Astrocyte of the spinal cord (primary cell): ENCODE measurements at regions not wholly inside any gene's neighbourhood (a gene's known extent, or its start where the extent isn't known, plus 50 kb on each side); places are given as distances from the start of the nearest gene placed in this dataset.
A peak's percentile ranks its signal among the peaks of the same experiment; 100 is the strongest.

Experiments used
- DNase-seq: peaks from one replicate; pipeline ENCODE4 v3.0.0; 2011; ENCODE audit warnings: low read depth, low spot score
- H3K4me3 ChIP-seq: 2 replicates; pipeline ENCODE4 v1.5.1; 2011; ENCODE audit warnings: low read depth, mild to moderate bottlenecking, low read length, moderate library complexity
- in situ Hi-C: cut with HindIII; loops from 2 replicates; pipeline ENCODE4 v1.10.0; 2017; ENCODE audit warnings: low sequenced_read_pairs
- TF ChIP-seq, protein P1 (sequence below): IDR thresholded peaks from 2 replicates; pipeline ENCODE4 v1.5.1; 2012; ENCODE audit warnings: low read depth, mild to moderate bottlenecking, low read length, inconsistent platforms

DNA sequence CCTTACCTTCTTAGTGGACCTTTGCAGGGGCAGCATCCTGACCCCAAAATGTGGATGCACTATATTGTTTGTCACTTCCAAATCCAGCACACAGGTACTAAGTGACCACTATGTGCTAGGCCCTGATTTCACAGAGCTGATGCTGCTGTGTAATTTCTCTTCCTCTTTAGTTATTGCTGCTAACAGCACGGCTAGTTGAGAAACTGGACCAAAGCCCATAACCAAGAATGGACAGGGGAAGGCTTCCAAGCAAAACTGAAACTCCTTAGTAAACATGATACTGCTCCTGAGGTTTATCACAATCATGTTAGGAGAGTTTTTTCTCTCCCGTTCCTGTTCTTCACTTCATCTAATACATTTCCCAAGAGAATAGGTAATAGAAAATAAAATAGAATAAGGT, 172.9 kb upstream of the TTC29 start:
- in situ Hi-C loops: no loop called here
- peak; percentile 79 for DNase-seq
- TF ChIP-seq, protein P1, sequence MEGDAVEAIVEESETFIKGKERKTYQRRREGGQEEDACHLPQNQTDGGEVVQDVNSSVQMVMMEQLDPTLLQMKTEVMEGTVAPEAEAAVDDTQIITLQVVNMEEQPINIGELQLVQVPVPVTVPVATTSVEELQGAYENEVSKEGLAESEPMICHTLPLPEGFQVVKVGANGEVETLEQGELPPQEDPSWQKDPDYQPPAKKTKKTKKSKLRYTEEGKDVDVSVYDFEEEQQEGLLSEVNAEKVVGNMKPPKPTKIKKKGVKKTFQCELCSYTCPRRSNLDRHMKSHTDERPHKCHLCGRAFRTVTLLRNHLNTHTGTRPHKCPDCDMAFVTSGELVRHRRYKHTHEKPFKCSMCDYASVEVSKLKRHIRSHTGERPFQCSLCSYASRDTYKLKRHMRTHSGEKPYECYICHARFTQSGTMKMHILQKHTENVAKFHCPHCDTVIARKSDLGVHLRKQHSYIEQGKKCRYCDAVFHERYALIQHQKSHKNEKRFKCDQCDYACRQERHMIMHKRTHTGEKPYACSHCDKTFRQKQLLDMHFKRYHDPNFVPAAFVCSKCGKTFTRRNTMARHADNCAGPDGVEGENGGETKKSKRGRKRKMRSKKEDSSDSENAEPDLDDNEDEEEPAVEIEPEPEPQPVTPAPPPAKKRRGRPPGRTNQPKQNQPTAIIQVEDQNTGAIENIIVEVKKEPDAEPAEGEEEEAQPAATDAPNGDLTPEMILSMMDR: no peak
- no peak overlapping the region for H3K4me3 ChIP-seq

DNA sequence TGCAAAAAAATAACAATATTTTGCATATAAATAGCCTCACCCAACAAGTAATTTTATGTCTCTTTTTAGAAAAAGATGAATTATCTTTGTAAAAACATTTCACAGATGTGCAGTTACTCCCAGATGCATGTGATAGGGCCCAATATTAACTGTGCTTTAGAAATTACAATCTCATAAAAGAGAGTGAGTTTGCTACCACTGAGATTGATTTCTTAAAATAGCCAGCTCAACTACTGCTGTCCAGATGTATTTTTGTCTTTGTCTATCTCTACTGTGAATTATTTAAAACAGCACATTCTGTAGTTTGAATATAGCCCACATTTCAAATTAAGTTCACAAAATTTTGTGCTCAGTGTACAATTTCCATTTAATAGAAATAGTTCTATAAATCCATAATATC, 177.0 kb upstream of the TTC29 start:
- TF ChIP-seq, protein P1: no peak
- in situ Hi-C loops: no loop called here
- H3K4me3 ChIP-seq: no peak overlapping the region
- DNase-seq: no peak

DNA sequence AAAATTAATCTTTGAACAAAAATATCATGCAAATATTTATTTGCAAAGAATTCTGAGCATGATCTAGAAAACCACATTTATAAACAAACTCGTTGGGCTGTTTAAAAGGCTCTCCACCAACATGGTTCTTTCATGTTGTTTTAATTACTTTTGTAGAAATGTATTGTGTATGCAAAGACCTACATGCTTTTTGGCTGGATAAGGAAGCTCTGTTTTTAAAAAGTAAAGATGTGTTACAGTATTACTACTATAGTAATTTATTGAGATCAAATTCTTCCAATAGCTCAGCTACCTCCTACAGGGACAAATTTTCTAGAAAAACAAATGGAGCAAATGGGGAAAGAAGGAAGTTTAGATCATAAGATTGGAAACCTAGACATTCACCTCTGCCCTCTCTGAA, 177.5 kb upstream of the TTC29 start:
- no peak overlapping the region for H3K4me3 ChIP-seq
- no peak for DNase-seq
- in situ Hi-C loops: no loop called here
- TF ChIP-seq, protein P1: no peak

DNA sequence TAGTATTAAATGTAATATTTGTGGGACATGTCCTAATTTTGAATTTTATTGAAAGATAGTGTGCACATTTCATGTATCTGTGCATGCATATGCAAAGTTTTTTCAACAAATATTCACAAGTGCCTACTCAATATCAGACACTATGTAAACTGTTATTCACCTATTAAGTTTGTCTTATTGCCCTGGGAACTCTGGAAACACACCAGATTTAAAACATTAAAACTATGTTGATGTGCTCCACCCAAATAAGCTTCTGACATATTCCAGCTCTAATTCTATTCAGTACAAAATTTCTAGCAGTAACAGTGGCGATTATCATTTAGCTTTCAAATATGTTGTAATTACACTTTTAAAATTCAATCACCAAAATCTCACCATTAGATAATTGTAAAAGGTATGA, 183.1 kb upstream of the TTC29 start:
- no peak for DNase-seq
- TF ChIP-seq, protein P1: no peak
- H3K4me3 ChIP-seq: no peak overlapping the region
- in situ Hi-C loops: no loop called here

DNA sequence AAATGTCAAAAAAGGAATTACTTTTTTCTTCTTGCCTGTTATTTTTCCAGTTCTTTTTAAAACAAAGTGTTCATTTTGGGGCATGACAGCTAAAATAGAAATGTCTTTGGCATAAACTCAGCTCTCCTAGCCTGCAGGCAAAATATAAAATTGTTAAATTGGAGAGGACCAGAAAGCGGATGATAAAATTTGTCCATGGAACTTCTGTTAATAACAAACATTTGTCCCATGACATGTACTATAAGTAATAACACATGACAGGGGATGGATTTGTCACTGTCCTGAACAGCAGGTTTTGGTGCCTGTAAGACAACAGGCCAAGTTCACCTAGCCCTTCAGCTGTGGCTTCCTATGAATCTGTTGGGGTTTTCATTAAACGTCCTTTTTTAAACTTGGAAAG, 184.0 kb upstream of the TTC29 start:
- DNase-seq: no peak
- H3K4me3 ChIP-seq: no peak overlapping the region
- TF ChIP-seq, protein P1: no peak
- in situ Hi-C loops: no loop called here

DNA sequence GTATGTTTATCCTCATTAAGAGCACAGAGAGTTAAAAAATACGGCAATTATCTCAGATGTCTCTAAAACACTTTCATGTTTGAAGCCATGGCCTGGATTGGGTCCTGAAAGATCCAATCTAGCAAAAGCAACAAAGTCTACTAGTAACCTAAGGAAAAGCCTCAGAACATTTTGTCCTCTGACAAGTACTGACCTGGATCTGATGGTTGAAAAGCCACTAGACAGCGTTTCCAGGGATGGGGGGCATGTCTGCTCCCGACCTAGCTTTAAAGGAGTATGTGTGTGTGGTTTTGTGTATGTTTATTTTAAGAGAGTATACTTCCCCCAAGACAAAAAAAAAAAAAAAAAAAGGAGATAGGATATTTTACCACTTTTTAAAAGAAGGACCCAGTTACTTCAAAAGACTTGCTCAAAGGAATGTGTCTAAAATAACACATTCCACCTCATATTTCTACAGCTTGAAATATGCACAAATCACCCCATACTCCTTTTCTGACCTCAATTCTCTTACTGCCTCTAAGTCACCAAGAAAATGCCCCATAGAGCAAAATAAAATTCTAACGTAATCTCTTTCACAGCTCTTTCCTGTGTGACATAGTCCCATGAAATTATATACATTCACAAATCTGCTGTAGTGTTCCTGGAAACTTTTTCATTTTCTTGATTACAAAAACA, 189.0 kb upstream of the TTC29 start:
- DNase-seq: peak; percentile 74
- in situ Hi-C loops: no loop called here
- TF ChIP-seq, protein P1: no peak

DNA sequence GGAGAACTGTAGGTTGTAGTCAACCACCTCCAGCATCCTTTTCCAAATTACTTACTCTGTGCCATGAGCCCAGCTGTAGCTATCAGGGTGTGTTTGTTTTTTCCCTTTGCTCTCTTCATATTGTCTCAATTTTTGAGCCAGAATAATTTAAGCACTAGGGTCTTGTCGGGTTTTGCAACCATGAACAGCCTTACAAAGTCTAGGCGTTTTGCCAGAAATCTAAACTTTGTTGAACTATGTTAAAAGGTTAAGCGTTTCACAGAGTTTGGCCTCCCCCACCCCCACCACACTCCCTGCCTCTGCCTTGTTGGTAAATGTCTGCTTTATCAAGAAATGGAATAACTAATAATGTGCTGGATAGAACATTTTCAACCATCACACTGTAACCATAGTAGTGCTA, 190.6 kb upstream of the TTC29 start:
- peak; percentile 73 for DNase-seq
- in situ Hi-C loops: no loop called here
- no peak overlapping the region for H3K4me3 ChIP-seq
- TF ChIP-seq, protein P1: no peak

More for the DNA sequence above, 189.0 kb upstream of the TTC29 start:
- no peak overlapping the region for H3K4me3 ChIP-seq
